CD4-positive, alpha-beta T cell (primary cell): ENCODE measurements at regions not wholly inside any gene's neighbourhood (a gene's known extent, or its start where the extent isn't known, plus 50 kb on each side); places are given as distances from the start of the nearest gene placed in this dataset.

Experiments
- ATAC-seq: fragments of 200-7000 bp; cut with Tn5 transposase; one replicate; pipeline ENCODE4 v1.10.0; 2022; ENCODE audit warnings: mild to moderate bottlenecking; ENCODE audit not compliant: poor library complexity
- CTCF ChIA-PET: fragments of 350-600 bp; sonication (Branson Sonifier 250); formaldehyde crosslinking; loops from one replicate; lab custom pipeline; 2021; ENCODE audit warnings: antibody characterized with exemption, inconsistent platforms; lab: Charles Lee
- POLR2A ChIA-PET: fragments of 350-600 bp; sonication (Branson Sonifier 250); formaldehyde crosslinking; loops from one replicate; lab custom pipeline; 2021; ENCODE audit warnings: antibody characterized with exemption, inconsistent platforms; lab: Charles Lee
- DNase-seq, 14 experiments: peaks; one replicate each; pipeline ENCODE4 v3.0.0-alpha.2; 2013 to 2020; ENCODE audit warnings: mixed read lengths in 2 of 14
- H3K27ac ChIP-seq, 2 donors: one replicate each; pipeline versions ENCODE4 v1.5.1 to v1.7.0; 2013; ENCODE audit warnings: low read length in 2 of 2, low read depth in 1 of 2, mild to moderate bottlenecking in 1 of 2
- H3K27me3 ChIP-seq, 2 experiments: 1 replicate in 1 of 2; 2 replicates in 1 of 2; pipeline versions ENCODE4 v1.6.1 to v1.7.0; 2013; ENCODE audit warnings: low read length in 2 of 2, control low read depth in 1 of 2, mild to moderate bottlenecking in 1 of 2, moderate library complexity in 1 of 2; ENCODE audit not compliant: insufficient read depth in 2 of 2, control insufficient read depth in 1 of 2
- H3K36me3 ChIP-seq: one replicate; pipeline ENCODE4 v1.6.1; 2013; ENCODE audit warnings: low read length, control low read depth; ENCODE audit not compliant: insufficient read depth
- H3K4me1 ChIP-seq: one replicate; pipeline ENCODE4 v1.6.1; 2013; ENCODE audit warnings: low read length, control low read depth; ENCODE audit not compliant: insufficient read depth
- H3K4me3 ChIP-seq: one replicate; pipeline ENCODE4 v1.5.1; 2013; ENCODE audit warnings: mild to moderate bottlenecking, low read length, moderate library complexity
- H3K9me3 ChIP-seq, 2 experiments: 1 replicate in 1 of 2; 2 replicates in 1 of 2; pipeline versions ENCODE4 v1.6.1 to v1.7.0; 2013; ENCODE audit warnings: low read length in 2 of 2, mild to moderate bottlenecking in 2 of 2, control low read depth in 1 of 2, moderate library complexity in 1 of 2; ENCODE audit not compliant: control insufficient read depth in 1 of 2, insufficient read depth in 1 of 2
- H3K27ac Mint-ChIP-seq: one replicate; pipeline ENCODE4 v1.8.0; 2020; ENCODE audit warnings: mixed read lengths
- H3K27me3 Mint-ChIP-seq: one replicate; pipeline ENCODE4 v1.8.0; 2021; ENCODE audit warnings: mixed read lengths
- H3K36me3 Mint-ChIP-seq: one replicate; pipeline ENCODE4 v1.8.0; 2021; ENCODE audit warnings: low read depth, mixed read lengths
- H3K4me1 Mint-ChIP-seq: one replicate; pipeline ENCODE4 v1.8.0; 2021; ENCODE audit warnings: low read depth, mixed read lengths
- H3K4me3 Mint-ChIP-seq: one replicate; pipeline ENCODE4 v1.8.0; 2020; ENCODE audit warnings: mild to moderate bottlenecking, mixed read lengths
- H3K9me3 Mint-ChIP-seq: one replicate; pipeline ENCODE4 v1.8.0; 2020; ENCODE audit warnings: mixed read lengths
- intact Hi-C, 2 experiments: fragments of 100-400 bp; cut with DNase I in 1 of 2; cut with micrococcal nuclease in 1 of 2; formaldehyde crosslinking; loops; one replicate each; pipeline versions ENCODE4 v1.15.1 to v1.9.0; 2023 to 2025; cut with DNase I, micrococcal nuclease
- TF ChIP-seq, protein P1 (sequence below): fragments of 200-600 bp; IDR thresholded peaks from one replicate; pipeline ENCODE4 v1.8.0; 2022; ENCODE audit warnings: antibody characterized with exemption, mild to moderate bottlenecking

DNA sequence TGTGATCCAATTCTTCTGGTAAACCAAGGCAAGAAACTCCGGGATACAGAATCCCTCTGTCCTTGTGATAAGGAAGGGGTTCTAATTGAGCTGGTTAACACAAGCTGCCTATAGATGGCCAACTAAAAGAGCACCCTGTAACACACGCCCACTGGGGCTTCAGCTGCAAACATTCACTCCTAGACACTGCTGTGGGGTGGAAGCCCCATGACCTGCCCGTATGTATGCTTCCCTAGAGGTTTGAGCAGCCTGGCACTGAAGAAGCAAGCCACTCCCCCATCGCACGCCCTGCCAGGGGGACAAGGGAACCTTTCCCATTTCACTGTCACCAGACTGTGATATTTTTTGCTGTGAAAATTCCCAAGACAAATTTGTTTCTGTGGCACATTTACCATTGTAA lies 516.9 kb upstream of the GOLIM4 start:
- Histone ChIP-seq H3K4me1 (no peaks in the 10 kb centered on the region), H3K36me3 (no peaks in the 10 kb centered on the region), H3K27me3 (no peaks in the 10 kb centered on the region), H3K27ac (no peak overlapping the region), H3K4me3 (no peak overlapping the region), H3K9me3 (peaks cover 0 to 11% of the 10 kb centered on the region in 2 experiments)
- ChIA-PET POLR2A (no interaction called here), CTCF (no interaction called here)
- H3K27me3 Mint-ChIP-seq = no peaks in the 10 kb centered on the region
- H3K9me3 Mint-ChIP-seq = no peaks in the 10 kb centered on the region
- H3K4me3 Mint-ChIP-seq = no peak overlapping the region
- H3K4me1 Mint-ChIP-seq = no peaks in the 10 kb centered on the region
- H3K36me3 Mint-ChIP-seq = no peaks in the 10 kb centered on the region
- no peak overlapping the region for H3K27ac Mint-ChIP-seq
- TF ChIP-seq, protein P1, sequence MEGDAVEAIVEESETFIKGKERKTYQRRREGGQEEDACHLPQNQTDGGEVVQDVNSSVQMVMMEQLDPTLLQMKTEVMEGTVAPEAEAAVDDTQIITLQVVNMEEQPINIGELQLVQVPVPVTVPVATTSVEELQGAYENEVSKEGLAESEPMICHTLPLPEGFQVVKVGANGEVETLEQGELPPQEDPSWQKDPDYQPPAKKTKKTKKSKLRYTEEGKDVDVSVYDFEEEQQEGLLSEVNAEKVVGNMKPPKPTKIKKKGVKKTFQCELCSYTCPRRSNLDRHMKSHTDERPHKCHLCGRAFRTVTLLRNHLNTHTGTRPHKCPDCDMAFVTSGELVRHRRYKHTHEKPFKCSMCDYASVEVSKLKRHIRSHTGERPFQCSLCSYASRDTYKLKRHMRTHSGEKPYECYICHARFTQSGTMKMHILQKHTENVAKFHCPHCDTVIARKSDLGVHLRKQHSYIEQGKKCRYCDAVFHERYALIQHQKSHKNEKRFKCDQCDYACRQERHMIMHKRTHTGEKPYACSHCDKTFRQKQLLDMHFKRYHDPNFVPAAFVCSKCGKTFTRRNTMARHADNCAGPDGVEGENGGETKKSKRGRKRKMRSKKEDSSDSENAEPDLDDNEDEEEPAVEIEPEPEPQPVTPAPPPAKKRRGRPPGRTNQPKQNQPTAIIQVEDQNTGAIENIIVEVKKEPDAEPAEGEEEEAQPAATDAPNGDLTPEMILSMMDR = no peak
- ATAC-seq = no peak
- intact Hi-C loops = no loop called here
- no peak for DNase-seq

DNA sequence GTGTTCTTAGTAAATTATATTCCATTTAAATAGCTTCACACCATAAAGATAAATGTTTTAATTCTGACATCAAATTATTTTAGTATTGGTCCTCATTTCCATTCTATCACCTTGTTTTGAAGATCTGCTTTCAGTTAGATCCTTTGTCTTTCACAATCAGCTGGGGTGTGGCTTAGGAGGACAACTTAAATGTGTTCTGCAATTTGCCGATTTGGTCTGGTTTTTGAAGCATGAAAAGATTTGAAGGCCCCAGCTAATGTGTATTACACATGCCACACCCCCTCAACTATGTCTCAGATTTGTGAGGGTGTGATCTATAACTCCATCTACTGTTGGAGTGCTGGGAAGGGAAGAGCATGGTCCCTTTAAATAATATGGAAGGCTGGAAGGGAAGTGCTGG lies 516.1 kb upstream of the GOLIM4 start:
- intact Hi-C loops = no loop called here
- H3K27ac Mint-ChIP-seq = no peak overlapping the region
- Histone ChIP-seq H3K36me3 (no peaks in the 10 kb centered on the region), H3K4me3 (no peak overlapping the region), H3K27ac (no peak overlapping the region), H3K4me1 (no peaks in the 10 kb centered on the region), H3K9me3 (peaks cover 0 to 11% of the 10 kb centered on the region in 2 experiments), H3K27me3 (no peaks in the 10 kb centered on the region)
- no peaks in the 10 kb centered on the region for H3K27me3 Mint-ChIP-seq
- no peak for DNase-seq
- H3K9me3 Mint-ChIP-seq = no peaks in the 10 kb centered on the region
- H3K4me3 Mint-ChIP-seq = no peak overlapping the region
- ChIA-PET CTCF (no interaction called here), POLR2A (no interaction called here)
- TF ChIP-seq, protein P1 = no peak
- H3K36me3 Mint-ChIP-seq = no peaks in the 10 kb centered on the region
- H3K4me1 Mint-ChIP-seq = no peaks in the 10 kb centered on the region
- ATAC-seq = no peak

GRCh38 chr3:168608926-168609325 lies 513.2 kb upstream of the GOLIM4 start:
- Mint-ChIP-seq H3K36me3 (no peaks in the 10 kb centered on the region), H3K4me1 (no peaks in the 10 kb centered on the region), H3K27ac (no peak overlapping the region), H3K4me3 (no peak overlapping the region), H3K27me3 (no peaks in the 10 kb centered on the region), H3K9me3 (no peaks in the 10 kb centered on the region)
- Histone ChIP-seq H3K4me3 (no peak overlapping the region), H3K9me3 (peaks cover 0 to 11% of the 10 kb centered on the region in 2 experiments), H3K27ac (no peak overlapping the region), H3K36me3 (no peaks in the 10 kb centered on the region), H3K4me1 (no peaks in the 10 kb centered on the region), H3K27me3 (no peaks in the 10 kb centered on the region)
- POLR2A ChIA-PET = no interaction called here
- CTCF ChIA-PET = no interaction called here
- ATAC-seq (no peak), DNase-seq (no peak)
- intact Hi-C loops = no loop called here
- TF ChIP-seq, protein P1 = no peak
